G401.6 (cell line): ENCODE measurements at regions not wholly inside any gene's neighbourhood (a gene's known extent, or its start where the extent isn't known, plus 50 kb on each side); places are given as distances from the start of the nearest gene placed in this dataset.

Source experiments
- FAIRE-seq: peaks from 2 replicates; lab custom pipeline; 2012; peaks lifted over from hg19 to GRCh38; lab: Jason Lieb, UNC

GRCh38 chr5:44868541-44868940, 59.8 kb downstream of the MRPS30 start:
- no peak for FAIRE-seq

GRCh38 chr5:44869928-44870327, 61.2 kb downstream of the MRPS30 start:
- FAIRE-seq = no peak

- FAIRE-seq = no peak
Measured at GRCh38 chr5:44870430-44870829, 61.7 kb downstream of the MRPS30 start.

- FAIRE-seq = no peak
Measured at GRCh38 chr5:44871401-44871800, 62.7 kb downstream of the MRPS30 start.

GRCh38 chr5:44875661-44876605, 67.2 kb downstream of the MRPS30 start:
- FAIRE-seq = peak; percentile 99

GRCh38 chr5:44881266-44881665, 72.5 kb downstream of the MRPS30 start:
- no peak for FAIRE-seq

GRCh38 chr5:44884036-44884435, 75.3 kb downstream of the MRPS30 start:
- FAIRE-seq = no peak

GRCh38 chr5:44885903-44886302, 77.2 kb downstream of the MRPS30 start:
- FAIRE-seq = no peak

GRCh38 chr5:44887722-44888121, 79.0 kb downstream of the MRPS30 start:
- no peak for FAIRE-seq

- FAIRE-seq = peak; percentile 84
Measured at GRCh38 chr5:44888435-44888834, 79.7 kb downstream of the MRPS30 start.

- no peak for FAIRE-seq
Measured at GRCh38 chr5:44891116-44891515, 82.4 kb downstream of the MRPS30 start.

- FAIRE-seq = peak; percentile 28
Measured at GRCh38 chr5:44900273-44900954, 91.7 kb downstream of the MRPS30 start.

- no peak for FAIRE-seq
Measured at GRCh38 chr5:44907396-44907795, 98.6 kb downstream of the MRPS30 start.

- FAIRE-seq = no peak
Measured at GRCh38 chr5:44909004-44909403, 100.3 kb downstream of the MRPS30 start.

GRCh38 chr5:44911501-44911900, 102.8 kb downstream of the MRPS30 start:
- no peak for FAIRE-seq

GRCh38 chr5:44914221-44914620, 105.5 kb downstream of the MRPS30 start:
- FAIRE-seq = no peak

- no peak for FAIRE-seq
Measured at GRCh38 chr5:44919560-44919959, 110.8 kb downstream of the MRPS30 start.

GRCh38 chr5:44927115-44927733, 118.5 kb downstream of the MRPS30 start:
- no peak for FAIRE-seq

- FAIRE-seq = no peak
Measured at GRCh38 chr5:44932922-44933585, 124.3 kb downstream of the MRPS30 start.

GRCh38 chr5:44933686-44934085, 124.9 kb downstream of the MRPS30 start:
- no peak for FAIRE-seq

GRCh38 chr5:44935262-44935661, 126.5 kb downstream of the MRPS30 start:
- FAIRE-seq = no peak

GRCh38 chr5:44935871-44936270, 127.1 kb downstream of the MRPS30 start:
- FAIRE-seq = no peak
